ENCODE measurements at regions not wholly inside any gene's neighbourhood (a gene's known extent, or its start where the extent isn't known, plus 50 kb on each side); places are given as distances from the start of the nearest gene placed in this dataset.
A peak's percentile ranks its signal among the peaks of the same experiment; 100 is the strongest.

DNA sequence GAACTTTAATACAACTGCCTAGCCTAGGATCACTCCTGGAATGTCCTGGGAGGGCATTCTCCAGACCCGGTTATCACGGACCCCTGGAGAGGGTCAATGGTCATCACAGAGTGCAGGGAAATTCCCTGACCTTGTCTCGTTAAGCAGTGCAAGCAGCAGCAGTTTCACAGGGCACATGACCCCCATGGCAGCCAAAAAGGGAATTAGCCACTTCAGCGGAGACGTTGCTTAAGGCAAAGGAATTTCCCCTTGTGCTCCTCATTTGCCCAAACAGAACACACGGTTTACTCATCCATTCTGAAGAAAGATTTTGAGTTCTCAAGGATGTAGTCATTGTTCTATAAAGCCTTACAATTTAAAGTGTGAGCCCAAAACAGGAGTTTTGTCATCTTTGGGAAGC, 260.3 kb downstream of the SNX13 start:
- no peak overlapping the region for H3K4me3 ChIP-seq (ENCODE audit: low read depth, poor library complexity, severe bottlenecking)
- intact Hi-C loops (cut with DNase I; ENCODE audit: low total_unique reads): no loop called here
- TF ChIP-seq, protein P1, sequence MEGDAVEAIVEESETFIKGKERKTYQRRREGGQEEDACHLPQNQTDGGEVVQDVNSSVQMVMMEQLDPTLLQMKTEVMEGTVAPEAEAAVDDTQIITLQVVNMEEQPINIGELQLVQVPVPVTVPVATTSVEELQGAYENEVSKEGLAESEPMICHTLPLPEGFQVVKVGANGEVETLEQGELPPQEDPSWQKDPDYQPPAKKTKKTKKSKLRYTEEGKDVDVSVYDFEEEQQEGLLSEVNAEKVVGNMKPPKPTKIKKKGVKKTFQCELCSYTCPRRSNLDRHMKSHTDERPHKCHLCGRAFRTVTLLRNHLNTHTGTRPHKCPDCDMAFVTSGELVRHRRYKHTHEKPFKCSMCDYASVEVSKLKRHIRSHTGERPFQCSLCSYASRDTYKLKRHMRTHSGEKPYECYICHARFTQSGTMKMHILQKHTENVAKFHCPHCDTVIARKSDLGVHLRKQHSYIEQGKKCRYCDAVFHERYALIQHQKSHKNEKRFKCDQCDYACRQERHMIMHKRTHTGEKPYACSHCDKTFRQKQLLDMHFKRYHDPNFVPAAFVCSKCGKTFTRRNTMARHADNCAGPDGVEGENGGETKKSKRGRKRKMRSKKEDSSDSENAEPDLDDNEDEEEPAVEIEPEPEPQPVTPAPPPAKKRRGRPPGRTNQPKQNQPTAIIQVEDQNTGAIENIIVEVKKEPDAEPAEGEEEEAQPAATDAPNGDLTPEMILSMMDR (IDR thresholded peaks at IDR 0.05): no peak
- no peak for TF ChIP-seq POLR2A (IDR thresholded peaks at IDR 0.05)
- peak; percentile 88 to 95 for DNase-seq (ENCODE audit: low spot score in 2 of 2)
- WGBS, 2 donors: 11 to 12% methylated on average over 6 of the region's 6 CpGs

DNA sequence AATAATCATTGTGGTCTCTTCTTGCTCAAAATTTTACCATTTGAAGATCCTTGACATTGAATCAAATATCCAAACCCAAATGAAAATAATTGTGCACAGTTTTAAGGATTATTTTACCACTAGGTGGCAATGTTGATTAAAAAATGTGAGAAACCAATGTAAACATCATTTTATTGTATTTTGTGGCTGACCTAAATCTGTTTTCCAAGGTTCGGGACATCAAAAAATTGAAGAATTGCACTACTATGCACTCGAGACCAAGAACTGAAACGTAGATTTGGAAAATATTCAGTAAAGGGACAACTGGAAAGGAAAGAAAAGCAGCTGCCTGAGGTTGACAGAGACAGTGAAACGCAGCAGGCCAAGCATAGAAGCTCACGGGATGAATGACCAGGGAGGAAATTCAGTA, 259.3 kb downstream of the SNX13 start:
- 22 to 53% methylated on average over 5 of the region's 5 CpGs for WGBS, 2 donors
- DNase-seq (ENCODE audit: low spot score in 2 of 2): no peak
- no peak overlapping the region for H3K4me3 ChIP-seq (ENCODE audit: low read depth, poor library complexity, severe bottlenecking)
- intact Hi-C loops (cut with DNase I; ENCODE audit: low total_unique reads): no loop called here
- TF ChIP-seq, protein P1 (IDR thresholded peaks at IDR 0.05): no peak
- TF ChIP-seq POLR2A (IDR thresholded peaks at IDR 0.05): no peak

- 58 to 71% methylated on average over 4 of the region's 4 CpGs for WGBS, 2 donors
- no peak for DNase-seq (ENCODE audit: low spot score in 2 of 2)
- no peak overlapping the region for H3K4me3 ChIP-seq (ENCODE audit: low read depth, poor library complexity, severe bottlenecking)
- TF ChIP-seq, protein P1 (IDR thresholded peaks at IDR 0.05): no peak
- intact Hi-C loops (cut with DNase I; ENCODE audit: low total_unique reads): no loop called here
Measured at GRCh38 chr7:17681965-17682364, 258.3 kb downstream of the SNX13 start.

DNA sequence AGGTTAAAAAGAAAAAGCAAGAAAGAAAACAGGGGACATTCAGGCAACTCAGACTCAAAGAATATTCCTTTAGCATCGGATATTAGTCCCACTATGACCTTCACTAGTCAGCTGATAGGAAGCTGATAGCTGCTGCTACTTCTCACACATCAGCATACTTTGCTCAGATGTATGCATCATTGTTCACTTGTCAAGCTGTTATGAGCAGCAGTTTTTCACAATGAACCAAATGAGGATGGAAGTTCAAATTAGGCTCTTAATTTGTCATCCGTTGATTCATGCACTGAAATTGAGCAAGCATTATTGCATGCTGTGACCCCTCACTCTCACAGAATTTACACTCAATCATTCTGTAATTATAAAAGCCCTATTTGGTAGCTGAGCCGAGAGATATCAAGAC, 257.7 kb downstream of the SNX13 start:
- WGBS, 2 donors: 83% methylated on average over 3 of the region's 3 CpGs
- no peak overlapping the region for H3K4me3 ChIP-seq (ENCODE audit: low read depth, poor library complexity, severe bottlenecking)
- intact Hi-C loops (cut with DNase I; ENCODE audit: low total_unique reads): no loop called here
- TF ChIP-seq, protein P1 (IDR thresholded peaks at IDR 0.05): no peak
- no peak for TF ChIP-seq POLR2A (IDR thresholded peaks at IDR 0.05)
- no peak for DNase-seq (ENCODE audit: low spot score in 2 of 2)

- no peak overlapping the region for H3K4me3 ChIP-seq (ENCODE audit: low read depth, poor library complexity, severe bottlenecking)
- 89 to 91% methylated on average over 5 of the region's 5 CpGs for WGBS, 2 donors
- intact Hi-C loops (cut with DNase I; ENCODE audit: low total_unique reads): no loop called here
- TF ChIP-seq, protein P1 (IDR thresholded peaks at IDR 0.05): no peak
- no peak for TF ChIP-seq POLR2A (IDR thresholded peaks at IDR 0.05)
- no peak for DNase-seq (ENCODE audit: low spot score in 2 of 2)
Measured at GRCh38 chr7:17685141-17685540, 255.2 kb downstream of the SNX13 start.

DNA sequence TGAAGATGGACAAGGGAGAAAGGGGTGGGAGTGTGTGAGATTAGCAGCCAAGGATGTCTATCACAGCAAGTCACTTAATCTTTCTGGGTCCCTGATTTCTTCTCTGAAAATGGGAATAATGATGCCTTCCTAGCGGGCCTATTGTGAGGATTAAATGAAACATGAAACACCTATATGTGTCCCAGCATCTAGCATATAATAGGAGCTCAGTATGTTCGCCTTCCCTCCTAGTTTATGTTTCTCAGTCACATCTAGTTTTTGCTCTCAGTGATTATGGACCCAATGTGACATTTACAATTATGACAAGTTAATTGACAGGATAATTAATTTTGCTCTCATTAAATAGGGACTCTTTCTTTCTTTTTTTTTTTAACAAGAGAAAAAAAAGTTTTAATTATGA, 252.9 kb downstream of the SNX13 start:
- intact Hi-C loops (cut with DNase I; ENCODE audit: low total_unique reads): no loop called here
- DNase-seq (ENCODE audit: low spot score in 2 of 2): no peak
- TF ChIP-seq, protein P1 (IDR thresholded peaks at IDR 0.05): no peak
- TF ChIP-seq POLR2A (IDR thresholded peaks at IDR 0.05): no peak
- 92 to 96% methylated on average over 2 of the region's 2 CpGs for WGBS, 2 donors
- H3K4me3 ChIP-seq (ENCODE audit: low read depth, poor library complexity, severe bottlenecking): no peak overlapping the region
